GM12892 (cell line): ENCODE measurements at regions not wholly inside any gene's neighbourhood (a gene's known extent, or its start where the extent isn't known, plus 50 kb on each side); places are given as distances from the start of the nearest gene placed in this dataset.

ENCODE experiments used
- POLR2A ChIP-seq: IDR thresholded peaks from 2 replicates; pipeline ENCODE4 v1.6.1; 2011; ENCODE audit warnings: low read depth, low read length, control low read depth
- POLR2AphosphoS5 ChIP-seq: IDR thresholded peaks from 2 replicates; pipeline ENCODE4 v1.6.1; 2011; ENCODE audit warnings: low read depth, low read length, control low read depth
- TAF1 ChIP-seq: IDR thresholded peaks from 2 replicates; pipeline ENCODE4 v1.6.1; 2011; ENCODE audit warnings: low read depth, mild to moderate bottlenecking, control low read depth, low read length, borderline replicate concordance

GRCh38 chr13:74036373-74036772, 97.8 kb downstream of the KLF12 start:
- no peak for TF ChIP-seq POLR2A
- TF ChIP-seq TAF1: no peak
- TF ChIP-seq POLR2AphosphoS5: no peak
